Eye (tissue), 1 donor: ENCODE measurements at regions not wholly inside any gene's neighbourhood (a gene's known extent, or its start where the extent isn't known, plus 50 kb on each side); places are given as distances from the start of the nearest gene placed in this dataset.
A peak's percentile ranks its signal among the peaks of the same experiment; 100 is the strongest.

Experiments
- DNase-seq: peaks from one replicate; pipeline ENCODE4 v3.0.0-alpha.2; 2015

- DNase-seq, result no peak
Measured at GRCh38 chr14:106872611-106873446, 1346.4 kb downstream of the TMEM121 start.

GRCh38 chr14:106874350-106874749, 1348.0 kb downstream of the TMEM121 start:
- DNase-seq, result no peak

GRCh38 chr14:106875503-106875902, 1349.1 kb downstream of the TMEM121 start:
- DNase-seq, result no peak

GRCh38 chr14:106876711-106877110, 1350.3 kb downstream of the TMEM121 start:
- no peak for DNase-seq

GRCh38 chr14:106877517-106877916, 1351.1 kb downstream of the TMEM121 start:
- no peak for DNase-seq

- no peak for DNase-seq
Measured at GRCh38 chr14:106879241-106879640, 1352.9 kb downstream of the TMEM121 start.

GRCh38 chr14:106883218-106883692, 1356.9 kb downstream of the TMEM121 start:
- DNase-seq, result peak; percentile 9
